GM18498 (cell line): ENCODE measurements at regions not wholly inside any gene's neighbourhood (a gene's known extent, or its start where the extent isn't known, plus 50 kb on each side); places are given as distances from the start of the nearest gene placed in this dataset.
"Not testable (repeated sequence)": the region's sequence is repeated elsewhere in the genome, so short reads cannot be mapped to it uniquely, and the experiment has no call there.

Source experiments
- ATAC-seq: cut with Tn5 transposase; IDR thresholded peaks from one replicate; pipeline ENCODE4 v1.9.1; 2021; ENCODE audit warnings: mild to moderate bottlenecking, moderate library complexity; ENCODE audit not compliant: unreplicated experiment

GRCh38 chr9:103611950-103612349 lies 482.2 kb upstream of the SMC2 start:
- not testable (repeated sequence) for ATAC-seq

GRCh38 chr9:103615994-103616393 lies 478.1 kb upstream of the SMC2 start:
- no peak for ATAC-seq

DNA sequence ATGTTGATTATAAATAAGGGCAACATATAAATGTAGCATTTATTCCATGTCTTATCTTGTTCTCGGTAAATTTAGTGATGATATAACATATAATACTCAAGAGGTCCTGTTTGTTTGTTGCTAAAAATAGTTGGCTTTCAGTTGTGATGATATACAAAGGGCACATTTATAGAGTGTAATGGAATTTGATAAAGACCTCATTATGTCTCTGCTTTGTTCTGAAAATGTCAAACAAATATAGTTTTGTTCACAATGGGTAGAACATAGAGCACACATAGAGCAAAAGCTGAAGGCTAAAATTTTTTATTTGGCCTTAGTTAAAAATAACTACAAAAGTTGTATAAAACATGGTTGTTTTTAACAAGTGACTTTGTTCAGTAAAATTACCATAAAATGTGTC lies 477.1 kb upstream of the SMC2 start:
- ATAC-seq = no peak

DNA sequence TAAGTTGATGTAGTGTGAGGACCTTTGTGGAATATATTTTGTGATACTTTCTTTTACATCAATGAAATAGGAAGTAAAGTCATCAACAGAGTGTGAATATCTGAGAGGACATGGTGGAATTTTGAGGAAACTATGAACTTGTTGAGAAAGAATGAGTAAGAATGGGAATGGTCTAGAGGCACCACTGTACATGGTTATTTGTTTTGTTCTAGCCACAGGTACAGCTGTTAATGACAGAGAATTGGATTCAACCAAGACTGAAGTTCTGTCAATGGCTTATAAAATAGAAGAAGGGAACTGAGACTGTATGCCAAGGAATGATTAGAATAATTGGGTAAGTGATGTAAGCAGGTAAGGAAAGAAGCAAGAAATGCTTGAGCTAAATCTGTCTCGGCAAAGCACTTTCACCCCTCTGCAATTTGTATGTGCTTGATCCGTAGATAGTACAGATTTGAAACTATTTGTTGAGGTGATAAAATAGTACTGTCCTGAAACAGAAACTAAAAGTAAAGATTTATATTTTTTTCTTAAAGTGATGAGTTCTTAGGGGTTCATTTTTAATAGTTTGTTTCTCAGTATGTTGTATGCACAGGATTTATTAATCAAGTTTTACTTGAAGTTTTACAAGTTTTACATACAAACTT lies 468.8 kb upstream of the SMC2 start:
- ATAC-seq = no peak

DNA sequence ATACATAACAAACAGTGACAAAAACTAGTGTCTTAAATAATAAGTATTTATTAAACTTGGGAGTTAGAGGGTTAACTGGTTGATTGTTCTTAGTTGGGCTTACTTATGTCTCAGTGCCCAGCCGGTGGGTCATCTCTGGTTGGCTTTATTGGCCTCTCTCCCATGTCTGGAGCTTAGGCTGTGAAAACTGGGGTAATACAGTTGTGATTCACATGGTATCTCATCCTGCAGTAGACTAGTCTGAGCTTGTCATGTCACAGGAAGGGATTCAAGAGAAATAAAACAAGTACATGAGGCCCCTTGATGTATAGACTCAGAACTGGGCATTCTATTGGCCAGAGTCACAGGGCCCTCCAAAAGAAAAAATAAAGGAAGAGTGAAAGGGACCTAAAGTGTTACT lies 466.4 kb upstream of the SMC2 start:
- no peak for ATAC-seq

- ATAC-seq = no peak
Measured at GRCh38 chr9:103649086-103649485, 445.0 kb upstream of the SMC2 start.

DNA sequence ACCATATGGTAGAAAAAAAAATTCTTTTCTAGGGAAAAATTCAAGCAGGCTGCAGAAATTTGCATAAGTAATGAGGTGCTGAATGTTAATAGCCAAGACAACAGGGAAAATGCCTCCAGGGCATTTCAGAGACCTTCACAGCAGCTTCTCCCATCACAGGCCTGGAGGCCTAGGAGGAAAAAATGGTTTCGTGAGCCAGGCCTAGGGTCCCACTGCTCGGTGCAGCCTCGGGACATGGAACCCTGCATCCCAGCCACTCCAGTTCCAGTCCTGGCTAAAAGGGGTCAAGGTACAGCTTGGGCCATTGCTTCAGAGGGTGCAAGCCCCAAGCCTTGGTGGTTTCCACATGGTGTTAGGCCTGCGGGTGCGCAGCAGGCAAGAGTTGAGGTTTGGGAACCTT lies 436.0 kb upstream of the SMC2 start:
- ATAC-seq = no peak

DNA sequence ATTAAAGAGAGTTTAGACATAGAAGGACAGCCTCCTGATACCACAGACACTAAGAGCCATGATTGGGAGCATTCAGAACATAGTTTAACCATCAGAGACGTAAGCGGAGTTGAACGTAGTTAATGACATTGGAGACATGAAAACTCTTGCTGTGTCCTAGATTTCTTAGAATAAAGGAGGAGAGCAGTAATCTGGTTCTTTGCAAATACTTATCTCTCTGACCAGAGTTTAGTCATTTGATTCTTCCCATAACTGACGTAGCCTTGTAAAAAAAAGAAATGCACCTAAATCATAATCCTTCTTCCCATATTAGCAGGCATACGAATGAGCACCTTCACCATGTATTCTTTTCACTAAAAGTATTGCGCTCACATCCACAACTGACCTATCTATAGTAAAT lies 433.3 kb upstream of the SMC2 start:
- ATAC-seq = no peak

DNA sequence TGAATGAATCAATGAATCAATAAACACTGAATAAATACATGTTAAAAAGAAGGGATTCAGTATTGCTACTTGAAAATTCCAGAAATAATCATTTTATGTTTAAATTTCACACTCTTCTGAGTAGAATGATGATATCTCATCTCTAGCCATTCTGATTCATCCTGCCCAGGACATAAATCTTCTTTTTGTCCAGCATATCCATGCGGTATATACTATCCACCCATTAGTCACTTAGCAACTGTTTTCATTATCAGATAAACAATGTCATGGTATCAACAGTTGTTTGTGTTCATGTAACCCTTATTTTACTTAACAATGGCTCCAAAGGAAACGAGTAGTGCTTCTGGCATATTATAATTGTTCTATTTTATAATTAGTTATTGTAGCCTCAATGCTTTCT lies 432.4 kb upstream of the SMC2 start:
- ATAC-seq = no peak

DNA sequence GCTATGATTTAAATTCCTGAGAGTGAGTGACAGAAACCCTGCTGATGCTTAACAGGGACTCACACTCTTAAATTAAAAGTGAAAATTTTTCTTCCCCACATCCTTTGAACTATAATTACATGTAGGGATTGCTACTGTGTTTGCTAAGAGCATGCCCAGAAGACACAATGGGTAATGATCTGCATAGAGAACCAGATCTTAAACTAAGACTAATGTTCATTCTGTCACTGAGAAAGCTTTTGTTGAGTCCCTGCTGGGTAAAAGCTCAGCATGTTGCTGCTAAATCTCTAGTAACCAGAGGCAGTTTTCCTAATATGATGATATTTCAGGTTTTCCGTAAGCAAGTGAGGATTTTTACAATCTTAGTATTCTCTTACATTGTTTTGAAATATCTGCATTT lies 424.8 kb upstream of the SMC2 start:
- ATAC-seq = no peak

- no peak for ATAC-seq
Measured at GRCh38 chr9:103674271-103674670, 419.8 kb upstream of the SMC2 start.

GRCh38 chr9:103680581-103680980 lies 413.5 kb upstream of the SMC2 start:
- ATAC-seq = no peak

- ATAC-seq = no peak
Measured at GRCh38 chr9:103681435-103681834, 412.7 kb upstream of the SMC2 start.

DNA sequence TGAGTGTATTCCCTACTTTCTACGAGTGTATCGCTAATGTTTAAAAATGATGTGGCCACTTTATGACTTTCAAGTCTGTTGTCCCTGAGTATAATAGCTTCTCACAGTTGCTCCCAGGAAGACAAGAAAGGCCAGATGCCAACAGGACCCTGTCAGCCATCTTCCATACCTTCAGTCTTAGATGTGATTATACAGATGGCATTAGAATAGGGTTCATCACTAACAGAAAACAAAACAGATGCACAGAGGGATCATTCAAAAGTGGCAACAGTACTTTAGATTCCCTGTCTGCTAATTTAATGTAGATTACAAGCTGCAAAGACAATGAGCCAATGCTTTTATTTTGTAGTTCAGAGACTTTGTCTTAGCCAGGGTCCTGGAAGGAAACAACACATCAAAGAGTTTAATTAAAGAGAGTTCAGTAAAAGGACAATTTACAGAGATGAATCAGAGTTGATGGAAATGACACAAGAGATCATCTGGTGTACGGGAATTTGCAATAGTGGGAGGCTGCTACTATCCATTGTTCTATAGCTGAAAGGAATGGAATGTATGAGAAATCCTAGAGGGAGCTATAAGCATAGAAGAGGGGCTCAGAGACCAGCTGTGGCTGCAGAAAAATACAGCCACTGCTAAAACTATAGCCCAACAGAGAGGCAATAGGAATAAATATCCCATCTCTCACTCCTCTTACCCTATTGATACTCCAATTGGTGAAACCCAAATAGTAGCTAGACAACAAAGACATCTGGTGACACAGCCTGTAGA lies 393.7 kb upstream of the SMC2 start:
- ATAC-seq = no peak

DNA sequence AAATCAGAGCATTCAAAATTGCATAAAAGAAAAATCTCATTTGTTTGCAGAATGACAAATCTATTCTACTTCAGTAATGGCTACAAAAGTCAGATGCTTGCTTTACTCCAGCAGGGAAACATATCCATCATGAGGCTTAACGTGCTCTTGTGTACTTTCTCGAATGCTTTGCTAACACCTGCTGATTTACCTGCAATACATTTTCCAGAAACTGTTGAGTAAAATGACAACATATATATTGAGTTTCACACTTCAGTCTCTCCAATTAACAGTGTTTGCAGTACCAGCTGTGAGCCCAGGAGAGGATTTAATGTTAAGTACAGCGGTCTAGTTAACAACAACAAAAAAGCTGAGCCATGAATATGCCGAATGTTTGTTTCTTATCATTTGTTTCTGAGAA lies 391.5 kb upstream of the SMC2 start:
- ATAC-seq = no peak

DNA sequence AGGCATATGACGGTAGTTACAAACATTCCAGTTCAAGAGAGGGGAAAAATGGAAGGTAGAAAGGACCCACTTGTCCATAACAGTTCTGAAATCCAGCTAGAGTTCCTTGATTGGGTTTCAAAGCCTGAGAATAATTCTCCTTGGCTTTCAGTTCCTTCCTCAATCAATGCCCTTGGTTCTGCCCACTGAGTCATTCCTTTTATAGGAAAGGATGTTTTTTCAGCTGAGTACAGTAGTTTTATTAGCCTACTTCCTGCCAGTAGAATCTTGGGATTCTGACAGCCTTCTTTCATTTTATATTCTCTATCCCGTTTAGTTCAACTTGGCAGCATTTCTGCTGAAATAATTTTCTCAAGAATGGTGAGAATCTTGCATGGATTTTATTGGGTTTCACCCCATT lies 386.9 kb upstream of the SMC2 start:
- ATAC-seq = no peak

DNA sequence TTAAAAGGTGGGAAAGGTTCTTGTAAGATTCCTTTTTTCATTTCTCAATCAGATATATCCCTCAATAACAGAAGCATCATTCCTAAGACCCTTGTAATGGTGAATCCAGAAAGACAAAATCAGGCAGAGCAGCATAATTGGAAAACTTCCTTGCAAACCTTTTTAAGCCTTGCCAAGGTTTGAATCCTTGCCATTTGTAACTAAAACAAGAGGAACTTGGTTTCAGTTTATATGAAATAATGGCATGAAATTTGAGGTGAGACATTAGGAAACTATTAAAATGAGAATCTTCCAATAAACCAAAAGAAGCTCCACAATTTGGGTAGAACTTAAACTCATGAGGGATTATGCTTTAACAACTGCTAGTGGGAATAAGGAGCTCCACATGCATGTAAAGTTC lies 384.7 kb upstream of the SMC2 start:
- no peak for ATAC-seq

DNA sequence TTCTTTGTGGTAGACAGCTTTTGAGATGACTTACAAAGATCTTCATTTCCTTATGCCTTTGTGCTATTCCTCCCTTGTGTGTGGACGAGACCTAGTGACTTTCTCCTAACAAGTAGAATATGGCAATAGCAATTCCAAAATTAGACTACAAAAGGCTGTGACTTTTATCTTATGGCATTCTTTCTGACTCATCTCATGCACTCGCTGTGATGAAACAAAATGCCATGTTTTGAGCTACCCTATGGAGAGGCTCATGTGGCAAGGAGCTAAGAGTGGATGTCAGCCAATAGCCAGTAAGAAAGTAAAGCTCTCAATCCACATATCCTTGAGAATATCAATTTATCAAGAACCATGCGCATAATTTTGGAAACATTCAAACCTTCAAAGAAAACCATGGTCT lies 380.5 kb upstream of the SMC2 start:
- no peak for ATAC-seq

GRCh38 chr9:103714992-103715391 lies 379.1 kb upstream of the SMC2 start:
- no peak for ATAC-seq

GRCh38 chr9:103721056-103721455 lies 373.1 kb upstream of the SMC2 start:
- ATAC-seq = no peak

GRCh38 chr9:103730866-103731265 lies 363.2 kb upstream of the SMC2 start:
- ATAC-seq = no peak

DNA sequence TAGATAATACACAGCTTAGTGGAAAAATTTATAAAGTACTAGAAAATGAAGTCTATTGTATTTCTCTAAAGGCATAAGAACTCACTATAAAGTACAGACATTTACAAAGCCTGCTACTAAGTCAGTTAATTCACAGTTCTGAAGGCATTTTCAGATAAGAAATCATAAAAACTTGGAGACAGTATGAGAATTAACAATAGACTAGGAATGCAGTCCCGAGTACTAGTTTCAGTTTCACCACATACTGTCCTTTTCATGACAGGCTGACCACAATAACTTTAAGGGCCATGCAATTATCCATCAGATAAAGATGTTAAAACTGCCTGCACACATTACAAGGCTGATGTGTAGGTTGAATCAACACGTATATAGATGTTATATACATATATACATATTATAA lies 362.6 kb upstream of the SMC2 start:
- no peak for ATAC-seq

GRCh38 chr9:103734471-103734870 lies 359.6 kb upstream of the SMC2 start:
- ATAC-seq = no peak
